ENCODE measurements at regions not wholly inside any gene's neighbourhood (a gene's known extent, or its start where the extent isn't known, plus 50 kb on each side); places are given as distances from the start of the nearest gene placed in this dataset.

DNA sequence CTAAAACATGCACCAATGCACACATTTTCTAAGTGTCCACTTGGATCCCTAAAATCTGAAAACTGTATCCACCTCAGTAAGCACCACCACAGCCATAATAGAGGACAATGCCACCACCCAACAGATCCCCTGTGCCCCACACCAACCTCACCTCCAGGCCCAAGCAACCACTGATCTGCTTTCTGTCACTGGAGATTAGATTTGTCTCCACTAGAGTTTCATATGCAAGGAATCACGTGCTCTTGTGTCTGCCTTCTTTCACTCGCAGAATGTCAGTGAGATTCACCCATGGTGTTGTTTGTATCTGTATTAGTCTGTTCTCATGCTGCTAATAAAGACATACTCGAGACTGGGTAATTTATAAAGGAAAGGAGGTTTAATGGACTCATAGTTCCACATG is 216.1 kb upstream of the WWC1 start:
- H3K27ac ChIP-seq (ENCODE audit: low read length, poor library complexity, severe bottlenecking): no peak overlapping the region
- no peak overlapping the region for H3K23ac ChIP-seq (ENCODE audit: low read length in 2 of 2)
- no peak overlapping the region for H3K18ac ChIP-seq (ENCODE audit: low read depth in 1 of 2, low read length in 2 of 2)
- no peak overlapping the region for H3K4ac ChIP-seq (ENCODE audit: low read depth in 1 of 2, low read length in 2 of 2)
- no peak overlapping the region for H4K8ac ChIP-seq (ENCODE audit: low read length)
- no peaks in the 10 kb centered on the region for H3K9me3 ChIP-seq (ENCODE audit: control insufficient read depth, low read length)
- H3K27me3 ChIP-seq (ENCODE audit: control insufficient read depth in 1 of 2, insufficient read depth in 1 of 2, low read length in 2 of 2): peaks cover 0 to 6% of the 10 kb centered on the region in 2 experiments
- no peak overlapping the region for H3K4me2 ChIP-seq (ENCODE audit: low read length, poor library complexity, severe bottlenecking)
- DNase-seq: no peak
- no peak overlapping the region for H3K4me3 ChIP-seq (ENCODE audit: insufficient read depth in 1 of 2, low read depth in 1 of 2, low read length in 2 of 2)
- H2BK12ac ChIP-seq (ENCODE audit: low read length in 2 of 2): no peak overlapping the region
- 55% methylated on average over 3 of the region's 3 CpGs for WGBS
- no peak overlapping the region for H4K91ac ChIP-seq (ENCODE audit: low read length)
- no peak overlapping the region for H2AK5ac ChIP-seq (ENCODE audit: low read length, severe bottlenecking)
- no peak overlapping the region for H2BK5ac ChIP-seq (ENCODE audit: low read depth, low read length, poor library complexity, severe bottlenecking)
- H3K79me1 ChIP-seq (replicated peaks; ENCODE audit: low read length, poor library complexity, severe bottlenecking): peaks cover 1% of the 10 kb centered on the region
- H3K14ac ChIP-seq (ENCODE audit: low read length in 2 of 2): no peak overlapping the region
- H3K36me3 ChIP-seq (ENCODE audit: control insufficient read depth in 1 of 2, insufficient read depth in 2 of 2, low read depth in 1 of 2, low read length in 2 of 2): peaks cover 0 to 3% of the 10 kb centered on the region in 2 experiments
- H2BK120ac ChIP-seq (ENCODE audit: low read depth, low read length): no peak overlapping the region
- no peak overlapping the region for H2BK15ac ChIP-seq (ENCODE audit: low read depth, poor library complexity, severe bottlenecking)
- no peak overlapping the region for H3K9ac ChIP-seq (ENCODE audit: low read length)
- H3K4me1 ChIP-seq (ENCODE audit: control insufficient read depth, insufficient read depth, low read depth, low read length): peaks cover 5% of the 10 kb centered on the region
- no peak overlapping the region for H2AFZ ChIP-seq (ENCODE audit: low read depth, low read length)

DNA sequence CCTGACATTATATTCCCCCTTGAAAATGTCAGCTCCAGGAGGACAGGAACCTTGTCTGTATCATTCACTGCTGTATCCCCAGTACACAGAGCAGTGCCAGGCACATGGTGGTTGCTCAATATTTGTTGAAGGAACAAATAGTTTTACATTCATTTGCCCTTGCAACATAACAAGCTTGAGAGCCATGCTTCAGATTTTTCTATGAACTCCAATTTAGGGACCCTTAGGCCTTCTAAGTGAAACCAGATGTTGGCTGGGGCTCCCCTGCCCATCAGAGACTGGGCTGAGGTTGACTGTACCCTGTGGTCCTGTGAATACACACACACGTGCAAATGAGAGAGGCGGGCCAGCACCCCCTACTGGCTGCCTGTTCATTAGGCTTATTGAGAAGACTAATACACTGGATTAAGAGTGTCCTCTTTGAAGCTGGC is 214.9 kb upstream of the WWC1 start:
- Histone ChIP-seq H3K27me3 (ENCODE audit: control insufficient read depth in 1 of 2, insufficient read depth in 1 of 2, low read length in 2 of 2) (peaks cover 0 to 6% of the 10 kb centered on the region in 2 experiments), H4K8ac (ENCODE audit: low read length) (no peak overlapping the region), H4K91ac (ENCODE audit: low read length) (no peak overlapping the region), H3K4me1 (ENCODE audit: control insufficient read depth, insufficient read depth, low read depth, low read length) (peaks cover 5% of the 10 kb centered on the region), H3K4ac (ENCODE audit: low read depth in 1 of 2, low read length in 2 of 2) (no peak overlapping the region), H2BK120ac (ENCODE audit: low read depth, low read length) (no peak overlapping the region), H3K9ac (ENCODE audit: low read length) (no peak overlapping the region), H3K14ac (ENCODE audit: low read length in 2 of 2) (no peak overlapping the region), H3K4me3 (ENCODE audit: insufficient read depth in 1 of 2, low read depth in 1 of 2, low read length in 2 of 2) (no peak overlapping the region), H3K36me3 (ENCODE audit: control insufficient read depth in 1 of 2, insufficient read depth in 2 of 2, low read depth in 1 of 2, low read length in 2 of 2) (peaks cover 0 to 3% of the 10 kb centered on the region in 2 experiments), H3K9me3 (ENCODE audit: control insufficient read depth, low read length) (no peaks in the 10 kb centered on the region), H2AFZ (ENCODE audit: low read depth, low read length) (no peak overlapping the region), H2BK15ac (ENCODE audit: low read depth, poor library complexity, severe bottlenecking) (no peak overlapping the region), H2BK12ac (ENCODE audit: low read length in 2 of 2) (no peak overlapping the region), H3K79me1 (replicated peaks; ENCODE audit: low read length, poor library complexity, severe bottlenecking) (peaks cover 1% of the 10 kb centered on the region), H3K18ac (ENCODE audit: low read depth in 1 of 2, low read length in 2 of 2) (no peak overlapping the region), H3K23ac (ENCODE audit: low read length in 2 of 2) (no peak overlapping the region), H3K27ac (ENCODE audit: low read length, poor library complexity, severe bottlenecking) (no peak overlapping the region), H2AK5ac (ENCODE audit: low read length, severe bottlenecking) (no peak overlapping the region), H3K4me2 (ENCODE audit: low read length, poor library complexity, severe bottlenecking) (no peak overlapping the region), H2BK5ac (ENCODE audit: low read depth, low read length, poor library complexity, severe bottlenecking) (no peak overlapping the region)
- DNase-seq: peak; percentile 12
- WGBS: 54% methylated on average over 2 of the region's 2 CpGs

DNA sequence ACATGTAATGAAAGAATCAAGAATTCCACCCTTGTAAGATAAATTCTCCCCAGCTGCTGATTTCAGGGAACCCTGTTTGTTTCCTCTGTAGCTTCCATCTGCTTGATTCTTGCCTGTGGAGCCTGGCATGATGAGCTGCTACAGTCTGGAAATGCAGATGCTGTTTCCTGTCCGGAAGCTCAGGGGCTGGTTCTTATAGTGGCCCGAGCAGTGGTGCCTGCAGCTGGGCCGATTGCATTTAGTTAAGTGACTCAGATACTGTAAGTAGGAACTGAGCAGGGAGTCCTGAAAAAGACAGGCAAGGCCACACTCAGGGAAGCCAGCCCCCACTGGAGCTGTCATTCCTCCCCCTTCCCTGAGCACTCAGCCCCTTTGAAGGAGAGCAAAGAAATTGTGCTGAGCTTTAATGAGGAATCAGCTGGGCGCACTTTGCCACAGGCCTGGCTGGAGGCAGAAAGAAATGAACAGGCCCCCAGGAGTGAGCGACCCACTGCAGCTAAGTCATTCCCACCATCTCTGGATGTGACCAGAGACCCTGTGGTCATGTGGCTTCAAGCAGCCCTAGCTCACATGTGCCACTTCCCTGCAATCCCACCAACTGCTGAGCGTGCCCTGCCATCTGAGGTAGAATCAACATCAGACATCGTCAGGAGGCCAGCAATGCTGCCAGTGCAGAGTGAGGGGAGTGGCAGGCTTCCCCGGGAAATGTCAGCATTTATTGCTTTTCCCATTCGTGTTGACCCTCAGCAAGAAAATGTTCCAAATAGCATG is 206.0 kb upstream of the WWC1 start:
- WGBS: 63% methylated on average over 9 of the region's 9 CpGs
- Histone ChIP-seq H3K4me2 (ENCODE audit: low read length, poor library complexity, severe bottlenecking) (no peak overlapping the region), H3K23ac (ENCODE audit: low read length in 2 of 2) (no peak overlapping the region), H4K8ac (ENCODE audit: low read length) (peak overlapping the region; percentile 35), H3K14ac (ENCODE audit: low read length in 2 of 2) (no peak overlapping the region), H2BK12ac (ENCODE audit: low read length in 2 of 2) (peak overlapping the region in 1 of 2 experiments; percentile 43), H3K18ac (ENCODE audit: low read depth in 1 of 2, low read length in 2 of 2) (peak overlapping the region; percentile 3 to 4), H3K9me3 (ENCODE audit: control insufficient read depth, low read length) (no peaks in the 10 kb centered on the region), H3K27me3 (ENCODE audit: control insufficient read depth in 1 of 2, insufficient read depth in 1 of 2, low read length in 2 of 2) (peaks cover 0 to 12% of the 10 kb centered on the region in 2 experiments), H3K4me1 (ENCODE audit: control insufficient read depth, insufficient read depth, low read depth, low read length) (peaks cover 15% of the 10 kb centered on the region), H3K4ac (ENCODE audit: low read depth in 1 of 2, low read length in 2 of 2) (no peak overlapping the region), H3K27ac (ENCODE audit: low read length, poor library complexity, severe bottlenecking) (peak overlapping the region; percentile 68), H2BK15ac (ENCODE audit: low read depth, poor library complexity, severe bottlenecking) (no peak overlapping the region), H4K91ac (ENCODE audit: low read length) (no peak overlapping the region), H2BK5ac (ENCODE audit: low read depth, low read length, poor library complexity, severe bottlenecking) (no peak overlapping the region), H2BK120ac (ENCODE audit: low read depth, low read length) (no peak overlapping the region), H2AFZ (ENCODE audit: low read depth, low read length) (no peak overlapping the region), H3K36me3 (ENCODE audit: control insufficient read depth in 1 of 2, insufficient read depth in 2 of 2, low read depth in 1 of 2, low read length in 2 of 2) (peaks cover 0 to 3% of the 10 kb centered on the region in 2 experiments), H2AK5ac (ENCODE audit: low read length, severe bottlenecking) (no peak overlapping the region), H3K79me1 (replicated peaks; ENCODE audit: low read length, poor library complexity, severe bottlenecking) (peaks cover 5% of the 10 kb centered on the region), H3K9ac (ENCODE audit: low read length) (no peak overlapping the region), H3K4me3 (ENCODE audit: insufficient read depth in 1 of 2, low read depth in 1 of 2, low read length in 2 of 2) (no peak overlapping the region)
- DNase-seq: peak; percentile 32

DNA sequence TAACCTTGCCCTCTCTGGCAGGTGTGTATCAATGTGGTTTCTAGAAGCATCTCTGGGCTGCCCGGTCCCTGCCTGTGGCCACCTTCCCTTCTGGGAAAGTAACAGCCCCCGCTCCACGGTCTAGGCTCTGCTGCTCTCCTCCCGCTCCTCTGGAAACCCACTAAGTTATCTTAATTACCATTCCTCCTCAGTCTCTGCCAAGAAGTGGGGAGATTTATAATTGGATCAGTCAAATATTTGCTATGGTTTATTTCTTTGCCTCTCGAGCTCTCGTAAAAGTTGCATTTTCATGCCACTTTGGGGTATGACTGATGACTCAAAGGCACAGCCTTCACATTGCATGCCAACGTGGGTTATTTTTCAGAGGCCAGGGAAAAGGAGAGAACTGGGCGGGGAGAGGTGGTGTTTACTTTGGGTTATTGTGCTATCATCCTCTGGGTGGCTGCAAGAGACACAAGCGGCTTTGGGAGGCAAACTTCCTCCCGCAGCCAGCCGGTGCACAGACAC is 205.3 kb upstream of the WWC1 start:
- Histone ChIP-seq H2BK5ac (ENCODE audit: low read depth, low read length, poor library complexity, severe bottlenecking) (no peak overlapping the region), H4K91ac (ENCODE audit: low read length) (no peak overlapping the region), H3K14ac (ENCODE audit: low read length in 2 of 2) (no peak overlapping the region), H3K18ac (ENCODE audit: low read depth in 1 of 2, low read length in 2 of 2) (no peak overlapping the region), H3K23ac (ENCODE audit: low read length in 2 of 2) (no peak overlapping the region), H2BK120ac (ENCODE audit: low read depth, low read length) (no peak overlapping the region), H3K9me3 (ENCODE audit: control insufficient read depth, low read length) (no peaks in the 10 kb centered on the region), H3K4me1 (ENCODE audit: control insufficient read depth, insufficient read depth, low read depth, low read length) (peaks cover 15% of the 10 kb centered on the region), H2BK15ac (ENCODE audit: low read depth, poor library complexity, severe bottlenecking) (peak overlapping the region; percentile 13), H2AK5ac (ENCODE audit: low read length, severe bottlenecking) (no peak overlapping the region), H2BK12ac (ENCODE audit: low read length in 2 of 2) (no peak overlapping the region), H3K4ac (ENCODE audit: low read depth in 1 of 2, low read length in 2 of 2) (no peak overlapping the region), H2AFZ (ENCODE audit: low read depth, low read length) (no peak overlapping the region), H4K8ac (ENCODE audit: low read length) (no peak overlapping the region), H3K4me3 (ENCODE audit: insufficient read depth in 1 of 2, low read depth in 1 of 2, low read length in 2 of 2) (no peak overlapping the region), H3K36me3 (ENCODE audit: control insufficient read depth in 1 of 2, insufficient read depth in 2 of 2, low read depth in 1 of 2, low read length in 2 of 2) (peaks cover 0 to 3% of the 10 kb centered on the region in 2 experiments), H3K4me2 (ENCODE audit: low read length, poor library complexity, severe bottlenecking) (no peak overlapping the region), H3K27ac (ENCODE audit: low read length, poor library complexity, severe bottlenecking) (peak overlapping the region; percentile 38), H3K79me1 (replicated peaks; ENCODE audit: low read length, poor library complexity, severe bottlenecking) (peaks cover 5% of the 10 kb centered on the region), H3K9ac (ENCODE audit: low read length) (no peak overlapping the region), H3K27me3 (ENCODE audit: control insufficient read depth in 1 of 2, insufficient read depth in 1 of 2, low read length in 2 of 2) (peaks cover 0 to 12% of the 10 kb centered on the region in 2 experiments)
- 31% methylated on average over 10 of the region's 11 CpGs for WGBS
- DNase-seq: peak; percentile 24
